DOHH2 (cell line): ENCODE measurements at regions not wholly inside any gene's neighbourhood (a gene's known extent, or its start where the extent isn't known, plus 50 kb on each side); places are given as distances from the start of the nearest gene placed in this dataset.

Experiments
- H3F3A ChIP-seq: fragments of 200-600 bp; sonication (generic), shearing (Covaris generic); 2 replicates; pipeline ENCODE4 v1.6.0; 2016; ENCODE audit warnings: antibody characterized with exemption, mild to moderate bottlenecking; ENCODE audit not compliant: control insufficient read depth, insufficient read depth
- H3K27ac ChIP-seq: fragments of 200-600 bp; sonication (generic); 2 replicates; pipeline ENCODE4 v1.5.1; 2014; ENCODE audit warnings: low read depth, mild to moderate bottlenecking, low read length, moderate library complexity
- H3K27me3 ChIP-seq: fragments of 200-600 bp; sonication (generic); 2 replicates; pipeline ENCODE4 v1.6.1; 2014; ENCODE audit warnings: mild to moderate bottlenecking, low read length, mixed read lengths; ENCODE audit not compliant: control insufficient read depth
- H3K36me3 ChIP-seq: fragments of 200-600 bp; sonication (generic); 2 replicates; pipeline ENCODE4 v1.6.1; 2014; ENCODE audit warnings: mild to moderate bottlenecking, low read length, moderate library complexity, mixed read lengths; ENCODE audit not compliant: control insufficient read depth
- H3K4me1 ChIP-seq: fragments of 200-600 bp; sonication (generic); 2 replicates; pipeline ENCODE4 v1.6.1; 2014; ENCODE audit warnings: mild to moderate bottlenecking, low read length, mixed read lengths; ENCODE audit not compliant: control insufficient read depth
- H3K4me2 ChIP-seq: fragments of 200-600 bp; sonication (generic); 2 replicates; pipeline ENCODE4 v1.6.0; 2014; ENCODE audit warnings: mild to moderate bottlenecking, low read length, moderate library complexity
- H3K4me3 ChIP-seq: fragments of 200-600 bp; sonication (generic); 2 replicates; pipeline ENCODE4 v1.5.1; 2014; ENCODE audit warnings: mild to moderate bottlenecking, low read length, mixed read lengths
- H3K79me2 ChIP-seq: fragments of 200-600 bp; sonication (generic); 2 replicates; pipeline ENCODE4 v1.6.1; 2014; ENCODE audit warnings: mild to moderate bottlenecking, low read length, mixed read lengths; ENCODE audit not compliant: control insufficient read depth
- H3K9me2 ChIP-seq: fragments of 200-600 bp; sonication (generic); replicated peaks from 2 replicates; pipeline ENCODE4 v1.6.1; 2014; ENCODE audit warnings: mild to moderate bottlenecking, low read length, mixed read lengths; ENCODE audit not compliant: control insufficient read depth
- H3K9me3 ChIP-seq: fragments of 200-600 bp; sonication (generic); 2 replicates; pipeline ENCODE4 v1.6.1; 2014; ENCODE audit warnings: antibody characterized with exemption, low read length, mixed read lengths; ENCODE audit not compliant: control insufficient read depth, insufficient read depth
- H4K20me1 ChIP-seq: fragments of 200-600 bp; sonication (generic); 2 replicates; pipeline ENCODE4 v1.6.0; 2014; ENCODE audit warnings: low read depth, mild to moderate bottlenecking, antibody characterized with exemption, low read length, moderate library complexity; ENCODE audit not compliant: control insufficient read depth, insufficient read depth
- CTCF ChIP-seq: fragments of 200-600 bp; sonication (generic); IDR thresholded peaks from one replicate; pipeline ENCODE4 v1.5.1; 2014; ENCODE audit warnings: antibody characterized with exemption, mild to moderate bottlenecking, low read depth, low read length; ENCODE audit not compliant: poor library complexity, severe bottlenecking
- EZH2phosphoT487 ChIP-seq: fragments of 200-600 bp; sonication (generic); IDR thresholded peaks from 2 replicates; pipeline ENCODE4 v1.6.1; 2017; ENCODE audit warnings: borderline replicate concordance, mild to moderate bottlenecking, antibody characterized with exemption, low read length, moderate library complexity, mixed read lengths

GRCh38 chrX:16308773-16309172 is 141.5 kb downstream of the MAGEB17 start:
- H3K4me2 ChIP-seq: no peak overlapping the region
- no peak overlapping the region for H3K27ac ChIP-seq
- no peaks in the 10 kb centered on the region for H3K4me1 ChIP-seq
- TF ChIP-seq CTCF (no peak), EZH2phosphoT487 (no peak)
- no peaks in the 10 kb centered on the region for H3K27me3 ChIP-seq
- no peaks in the 10 kb centered on the region for H3K9me3 ChIP-seq
- H3K79me2 ChIP-seq: no peaks in the 10 kb centered on the region
- H4K20me1 ChIP-seq: no peaks in the 10 kb centered on the region
- no peaks in the 10 kb centered on the region for H3K9me2 ChIP-seq
- H3K36me3 ChIP-seq: no peaks in the 10 kb centered on the region
- H3F3A ChIP-seq: no peaks in the 10 kb centered on the region
- H3K4me3 ChIP-seq: no peak overlapping the region

GRCh38 chrX:16310326-16310725 is 143.0 kb downstream of the MAGEB17 start:
- H3K79me2 ChIP-seq: no peaks in the 10 kb centered on the region
- no peak overlapping the region for H3K27ac ChIP-seq

GRCh38 chrX:16311671-16312070 is 144.4 kb downstream of the MAGEB17 start:
- Histone ChIP-seq H3F3A (no peaks in the 10 kb centered on the region), H3K27ac (no peak overlapping the region), H3K27me3 (no peaks in the 10 kb centered on the region), H4K20me1 (no peaks in the 10 kb centered on the region), H3K9me2 (no peaks in the 10 kb centered on the region), H3K4me2 (no peak overlapping the region), H3K79me2 (no peaks in the 10 kb centered on the region), H3K4me1 (no peaks in the 10 kb centered on the region), H3K9me3 (no peaks in the 10 kb centered on the region), H3K4me3 (no peak overlapping the region), H3K36me3 (no peaks in the 10 kb centered on the region)
- TF ChIP-seq EZH2phosphoT487 (no peak), CTCF (no peak)

More at GRCh38 chrX:16310326-16310725, 143.0 kb downstream of the MAGEB17 start:
- H3K27me3 ChIP-seq: no peaks in the 10 kb centered on the region
- H3K9me2 ChIP-seq: no peaks in the 10 kb centered on the region
- no peaks in the 10 kb centered on the region for H3F3A ChIP-seq
- TF ChIP-seq CTCF (no peak), EZH2phosphoT487 (no peak)
- no peaks in the 10 kb centered on the region for H3K9me3 ChIP-seq
- no peak overlapping the region for H3K4me3 ChIP-seq
- no peak overlapping the region for H3K4me2 ChIP-seq
- H3K36me3 ChIP-seq: no peaks in the 10 kb centered on the region
- H3K4me1 ChIP-seq: no peaks in the 10 kb centered on the region
- no peaks in the 10 kb centered on the region for H4K20me1 ChIP-seq
